Pancreas (tissue), 10 donors: ENCODE measurements at regions not wholly inside any gene's neighbourhood (a gene's known extent, or its start where the extent isn't known, plus 50 kb on each side); places are given as distances from the start of the nearest gene placed in this dataset.
A peak's percentile ranks its signal among the peaks of the same experiment; 100 is the strongest.

Experiments
- ATAC-seq, 4 donors: fragments of 200-7000 bp; cut with Tn5 transposase; one replicate each; pipeline versions ENCODE4 v1.8.0 to v1.9.1; 2020; ENCODE audit warnings: mild to moderate bottlenecking in 4 of 4, moderate library complexity in 4 of 4
- DNase-seq, 6 donors: peaks; one replicate each; pipeline ENCODE4 v3.0.0-alpha.2; 2020
- FAIRE-seq: peaks from 2 replicates; lab custom pipeline; 2012; peaks lifted over from hg19 to GRCh38; lab: Jason Lieb, UNC
- H3K27ac ChIP-seq, 4 donors: fragments of 200-600 bp; sonication (generic); 1 replicate in 3 of 4; 2 replicates in 1 of 4; pipeline versions ENCODE4 v1.5.0 to v1.8.0; 2020
- H3K27me3 ChIP-seq, 4 donors: fragments of 200-600 bp; one replicate each; pipeline ENCODE4 v1.8.0; 2021
- H3K36me3 ChIP-seq, 3 donors: fragments of 200-600 bp; sonication (generic) in 1 of 3; one replicate each; pipeline versions ENCODE4 v1.5.0 to v1.8.0; 2020 to 2021
- H3K4me1 ChIP-seq, 3 donors: fragments of 200-600 bp; one replicate each; pipeline ENCODE4 v1.8.0; 2021
- H3K4me3 ChIP-seq, 4 donors: fragments of 200-600 bp; sonication (generic) in 2 of 4; one replicate each; pipeline versions ENCODE4 v1.5.0 to v1.8.0; 2020 to 2021
- H3K9me3 ChIP-seq, 4 donors: fragments of 200-600 bp; one replicate each; pipeline ENCODE4 v1.8.0; 2021
- CTCF ChIP-seq, 4 donors: fragments of 200-600 bp; sonication (generic) in 3 of 4; IDR thresholded peaks; one replicate each; pipeline versions ENCODE4 v1.5.0 to v1.8.0; 2021; ENCODE audit warnings: antibody characterized with exemption in 4 of 4
- WGBS, 2 donors: extraction: QIAGEN DNeasy Blood & Tissue Kit; methylation state at CpG; one replicate each; pipeline ENCODE4 v1.1.7; 2013; 5-methylcytosine and 5-hydroxymethylcytosine counted together
- intact Hi-C, 3 donors: fragments of 100-400 bp; cut with DNase I; formaldehyde crosslinking; loops; one replicate each; pipeline versions ENCODE4 v1.11.1 to v1.14.2; 2022
- donor health status: healthy with polysubstance abuse.
- donor health status: DM: no; HTN: no; CAD: no; lungs with moderate emphysema.
- donor health status: DM: no; HTN: no; CAD: no.
- donor health status: control.
- donor health status: control.
- donor health status: Bipolar disorder and iron deficiency.
- donor health status: DM: yes; HTN: yes; CAD: no.
- donor health status: DM: no; HTN: no; CAD: no.
- donor health status: DM: no; HTN: no; CAD: no.
- donor health status: DM: yes; HTN: yes; CAD: no.

- no peaks in the 10 kb centered on the region for H3K4me1 ChIP-seq
- H3K27me3 ChIP-seq = no peaks in the 10 kb centered on the region
Measured at GRCh38 chr1:198015309-198015708, 98.1 kb downstream of the LHX9 start.

GRCh38 chr1:198018529-198018928, 101.4 kb downstream of the LHX9 start:
- DNase-seq (no peak), ATAC-seq (no peak), FAIRE-seq (no peak)
- intact Hi-C loops = no loop called here
- H3K27ac ChIP-seq = no peak overlapping the region
- H3K4me3 ChIP-seq = no peak overlapping the region
- no peaks in the 10 kb centered on the region for H3K4me1 ChIP-seq
- no peaks in the 10 kb centered on the region for H3K9me3 ChIP-seq
- WGBS, 2 donors = 67 to 78% methylated on average over 1 of the region's 1 CpG
- no peaks in the 10 kb centered on the region for H3K27me3 ChIP-seq
- no peaks in the 10 kb centered on the region for H3K36me3 ChIP-seq
- no peak for TF ChIP-seq CTCF (IDR thresholded peaks at IDR 0.05)

More at GRCh38 chr1:198015309-198015708, 98.1 kb downstream of the LHX9 start:
- Histone ChIP-seq H3K9me3 (no peaks in the 10 kb centered on the region), H3K27ac (no peak overlapping the region), H3K4me3 (no peak overlapping the region), H3K36me3 (no peaks in the 10 kb centered on the region)
- DNase-seq = no peak
- no peak for TF ChIP-seq CTCF (IDR thresholded peaks at IDR 0.05)
- no peak for FAIRE-seq
- intact Hi-C loops = no loop called here
- ATAC-seq = no peak

- intact Hi-C loops = no loop called here
- FAIRE-seq = no peak
- WGBS, 2 donors = 57 to 73% methylated on average over 1 of the region's 1 CpG
- H3K4me1 ChIP-seq = no peaks in the 10 kb centered on the region
- TF ChIP-seq CTCF (IDR thresholded peaks at IDR 0.05) = no peak
- no peak for ATAC-seq
- H3K36me3 ChIP-seq = no peaks in the 10 kb centered on the region
- no peak overlapping the region for H3K4me3 ChIP-seq
- H3K27me3 ChIP-seq = no peaks in the 10 kb centered on the region
- DNase-seq = no peak
- H3K27ac ChIP-seq = no peak overlapping the region
- H3K9me3 ChIP-seq = no peaks in the 10 kb centered on the region
Measured at GRCh38 chr1:198019126-198019525, 102.0 kb downstream of the LHX9 start.

GRCh38 chr1:198024336-198024735, 107.2 kb downstream of the LHX9 start:
- Histone ChIP-seq H3K4me1 (no peaks in the 10 kb centered on the region), H3K27ac (no peak overlapping the region), H3K27me3 (no peaks in the 10 kb centered on the region), H3K36me3 (no peaks in the 10 kb centered on the region), H3K9me3 (no peaks in the 10 kb centered on the region), H3K4me3 (no peak overlapping the region)
- intact Hi-C loops = no loop called here
- DNase-seq = no peak
- no peak for FAIRE-seq
- no peak for TF ChIP-seq CTCF (IDR thresholded peaks at IDR 0.05)
- no peak for ATAC-seq
- 51 to 62% methylated on average over 4 of the region's 4 CpGs for WGBS, 2 donors

- TF ChIP-seq CTCF (IDR thresholded peaks at IDR 0.05) = no peak
Measured at GRCh38 chr1:198024782-198025181, 107.6 kb downstream of the LHX9 start.

More at GRCh38 chr1:198024782-198025181, 107.6 kb downstream of the LHX9 start:
- peak in 1 of 4 donors; percentile 41 for ATAC-seq
- Histone ChIP-seq H3K27me3 (no peaks in the 10 kb centered on the region), H3K36me3 (no peaks in the 10 kb centered on the region), H3K27ac (no peak overlapping the region), H3K4me1 (no peaks in the 10 kb centered on the region), H3K4me3 (no peak overlapping the region), H3K9me3 (no peaks in the 10 kb centered on the region)
- intact Hi-C loops = no loop called here
- FAIRE-seq = no peak
- no peak for DNase-seq
